OCI-LY3 (cell line): ENCODE measurements at regions not wholly inside any gene's neighbourhood (a gene's known extent, or its start where the extent isn't known, plus 50 kb on each side); places are given as distances from the start of the nearest gene placed in this dataset.
A peak's percentile ranks its signal among the peaks of the same experiment; 100 is the strongest.

Experiments used
- EZH2phosphoT487 ChIP-seq: fragments of 200-600 bp; shearing (Covaris generic); IDR thresholded peaks from 2 replicates; pipeline ENCODE4 v1.6.1; 2018; ENCODE audit warnings: antibody characterized with exemption, mixed run types, low read depth
- TF ChIP-seq, protein P1 (sequence below): fragments of 200-600, 300-600 bp; sonication (generic); IDR thresholded peaks from 2 replicates; pipeline ENCODE4 v1.5.1; 2014; ENCODE audit warnings: antibody characterized with exemption, low read length, low read depth

DNA sequence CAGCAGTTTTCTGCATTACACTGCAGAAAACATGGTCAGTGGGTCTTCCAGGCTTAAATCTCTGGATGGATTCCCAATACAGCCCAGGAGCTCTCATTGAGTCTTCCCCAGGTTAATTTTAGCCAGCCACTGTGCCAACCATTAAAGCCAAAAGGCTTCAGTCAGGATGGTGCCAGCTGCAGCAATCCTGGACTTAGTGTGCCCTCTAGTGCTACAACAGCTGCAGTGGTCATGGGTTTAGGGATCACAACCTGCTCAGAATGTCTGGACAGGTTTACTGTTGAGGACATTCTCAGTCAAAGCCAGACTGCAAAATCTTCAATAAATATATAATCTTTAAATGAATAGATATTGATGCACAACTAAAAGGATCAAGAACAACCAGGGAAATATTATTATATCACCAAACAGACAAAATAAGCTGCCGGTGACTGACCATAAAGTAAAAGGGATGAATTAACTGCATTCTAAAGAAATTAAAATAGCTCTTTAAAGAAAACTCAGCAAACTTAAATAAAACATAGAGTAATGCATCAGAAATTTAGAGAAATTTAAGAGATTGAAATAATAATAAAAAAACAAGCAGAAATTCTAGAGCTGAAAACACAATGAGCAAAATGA is 639.9 kb downstream of the SPOCK3 start:
- TF ChIP-seq, protein P1, sequence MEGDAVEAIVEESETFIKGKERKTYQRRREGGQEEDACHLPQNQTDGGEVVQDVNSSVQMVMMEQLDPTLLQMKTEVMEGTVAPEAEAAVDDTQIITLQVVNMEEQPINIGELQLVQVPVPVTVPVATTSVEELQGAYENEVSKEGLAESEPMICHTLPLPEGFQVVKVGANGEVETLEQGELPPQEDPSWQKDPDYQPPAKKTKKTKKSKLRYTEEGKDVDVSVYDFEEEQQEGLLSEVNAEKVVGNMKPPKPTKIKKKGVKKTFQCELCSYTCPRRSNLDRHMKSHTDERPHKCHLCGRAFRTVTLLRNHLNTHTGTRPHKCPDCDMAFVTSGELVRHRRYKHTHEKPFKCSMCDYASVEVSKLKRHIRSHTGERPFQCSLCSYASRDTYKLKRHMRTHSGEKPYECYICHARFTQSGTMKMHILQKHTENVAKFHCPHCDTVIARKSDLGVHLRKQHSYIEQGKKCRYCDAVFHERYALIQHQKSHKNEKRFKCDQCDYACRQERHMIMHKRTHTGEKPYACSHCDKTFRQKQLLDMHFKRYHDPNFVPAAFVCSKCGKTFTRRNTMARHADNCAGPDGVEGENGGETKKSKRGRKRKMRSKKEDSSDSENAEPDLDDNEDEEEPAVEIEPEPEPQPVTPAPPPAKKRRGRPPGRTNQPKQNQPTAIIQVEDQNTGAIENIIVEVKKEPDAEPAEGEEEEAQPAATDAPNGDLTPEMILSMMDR, result peak; percentile 95
- no peak for TF ChIP-seq EZH2phosphoT487
